DMS153 treated with DMSO at 0.1 percent for 48 hours (cell line): ENCODE measurements at regions not wholly inside any gene's neighbourhood (a gene's known extent, or its start where the extent isn't known, plus 50 kb on each side); places are given as distances from the start of the nearest gene placed in this dataset.

ENCODE experiments used
- DNase-seq: peaks from one replicate; lab custom pipeline; 2025; ENCODE audit not compliant: unreplicated experiment; lab: John Stamatoyannopoulos, UW

DNA sequence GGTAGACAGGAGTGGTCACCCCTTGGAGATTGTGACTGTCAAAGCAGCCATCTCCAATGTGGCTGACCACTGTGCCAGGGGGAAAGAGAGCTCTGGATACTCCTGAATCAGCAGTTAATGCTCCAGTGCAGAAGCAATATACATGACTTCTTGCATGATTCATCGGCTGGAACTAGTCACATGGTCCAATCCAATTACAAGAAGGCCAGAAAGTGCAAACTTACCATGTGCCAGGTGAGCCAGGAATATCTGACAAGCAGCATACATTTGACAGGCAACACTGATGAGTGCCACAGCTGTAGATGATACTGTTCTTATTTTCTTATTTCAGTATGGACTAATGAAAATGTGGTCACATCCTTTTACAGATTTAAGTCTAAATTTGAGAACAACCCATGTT lies 440.0 kb upstream of the MPDZ start:
- DNase-seq = no peak

DNA sequence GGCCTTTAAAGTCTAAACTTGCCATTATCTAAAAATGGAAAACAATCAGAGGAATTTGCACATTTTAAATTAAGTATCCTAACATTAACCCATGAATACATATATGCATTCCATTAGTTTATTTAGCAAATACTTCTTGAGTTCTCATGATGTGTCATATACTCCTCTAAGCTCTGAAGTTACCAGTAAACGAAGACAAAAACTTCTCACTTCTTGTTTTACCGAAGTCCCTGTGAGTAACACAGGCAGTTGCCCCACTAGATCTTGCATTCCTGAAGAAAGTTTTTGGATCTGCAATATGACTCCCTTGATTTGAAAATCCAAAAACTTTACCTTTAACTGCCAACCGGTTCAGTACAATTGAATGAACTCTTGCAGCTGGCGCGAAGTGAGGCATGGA lies 439.0 kb upstream of the MPDZ start:
- no peak for DNase-seq

DNA sequence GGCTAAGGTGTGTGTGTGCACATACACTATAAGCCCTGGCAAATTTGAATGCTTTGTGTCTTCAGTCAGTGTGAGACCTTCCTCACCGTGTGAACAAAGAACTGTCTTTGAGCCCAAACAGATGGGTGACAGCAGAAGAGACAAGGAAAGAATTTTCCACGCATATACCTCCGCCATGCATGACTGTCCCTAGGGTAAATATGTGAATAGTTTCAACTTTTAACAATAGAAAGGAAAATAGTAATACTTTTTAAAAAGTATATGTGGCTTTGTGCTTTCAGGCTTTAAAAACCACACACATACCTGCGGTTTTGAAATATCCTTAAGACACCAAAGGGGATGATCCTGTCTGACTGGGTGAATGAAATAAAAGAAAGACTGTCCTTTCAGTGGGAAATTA lies 438.6 kb upstream of the MPDZ start:
- no peak for DNase-seq

DNA sequence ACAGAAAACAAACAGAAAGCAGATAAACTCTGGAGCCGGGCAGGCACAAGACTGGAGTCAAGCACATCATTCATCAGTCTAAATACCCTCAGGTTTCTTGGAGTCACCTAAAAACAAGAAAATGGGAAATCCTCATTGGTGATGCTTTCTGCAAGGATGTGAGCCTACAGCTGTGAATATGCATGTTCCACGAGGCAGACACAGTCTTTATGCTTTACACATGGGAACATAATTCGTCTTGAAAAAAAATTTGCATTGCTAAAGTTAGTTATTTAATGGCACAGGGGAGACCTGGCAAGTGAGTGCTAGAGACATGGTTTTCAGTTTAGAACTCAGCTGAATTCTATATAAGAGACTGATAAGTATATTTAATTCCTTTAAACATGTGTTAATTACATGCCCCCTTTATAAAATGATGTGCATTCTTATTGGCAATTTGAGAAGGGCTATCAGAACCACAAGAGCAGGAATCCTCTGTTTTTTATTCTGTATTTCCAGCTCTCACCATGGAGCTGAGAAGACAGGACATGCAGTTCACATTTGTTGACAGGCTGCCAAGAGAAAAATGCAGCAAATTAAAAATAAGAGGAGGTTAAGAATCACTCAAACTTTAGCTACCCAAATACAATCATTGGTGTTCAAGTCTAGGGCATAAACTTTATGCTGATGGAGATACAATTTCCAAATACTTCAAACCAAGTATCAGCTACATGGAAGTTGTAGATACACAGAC lies 438.0 kb upstream of the MPDZ start:
- no peak for DNase-seq

DNA sequence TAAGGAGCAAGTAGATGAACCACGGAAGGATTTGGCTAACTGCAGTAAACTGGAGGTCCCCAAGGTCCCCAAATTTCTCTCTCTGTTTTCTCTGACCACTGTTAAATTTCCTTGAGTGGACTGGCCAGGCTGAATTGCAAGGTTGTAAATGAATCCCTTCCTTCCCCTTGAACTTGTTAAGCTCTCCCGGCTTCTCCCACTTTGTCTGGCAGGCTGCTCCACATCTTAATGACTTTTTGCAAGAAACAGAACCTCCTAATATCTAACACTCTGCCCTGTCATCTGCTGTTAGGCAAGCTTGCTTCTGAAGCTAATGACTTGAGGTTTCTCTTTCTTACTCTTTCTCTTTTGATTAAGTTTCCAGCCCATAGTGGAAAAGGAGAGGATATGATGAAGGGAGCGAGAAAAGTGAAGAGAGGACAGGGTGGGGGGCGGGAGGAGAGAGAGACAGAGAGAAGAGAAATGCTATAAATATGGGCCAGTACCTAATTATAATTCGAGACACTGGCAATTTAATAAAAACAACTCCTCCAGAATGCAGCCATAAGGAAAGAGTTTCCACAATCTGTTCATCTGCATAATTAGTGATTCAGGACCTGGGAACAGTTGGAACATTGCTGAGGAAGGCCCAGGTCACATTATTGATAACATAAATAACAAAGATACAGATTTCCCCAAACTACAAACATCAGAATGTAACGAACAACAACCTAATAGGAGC lies 437.3 kb upstream of the MPDZ start:
- no peak for DNase-seq

DNA sequence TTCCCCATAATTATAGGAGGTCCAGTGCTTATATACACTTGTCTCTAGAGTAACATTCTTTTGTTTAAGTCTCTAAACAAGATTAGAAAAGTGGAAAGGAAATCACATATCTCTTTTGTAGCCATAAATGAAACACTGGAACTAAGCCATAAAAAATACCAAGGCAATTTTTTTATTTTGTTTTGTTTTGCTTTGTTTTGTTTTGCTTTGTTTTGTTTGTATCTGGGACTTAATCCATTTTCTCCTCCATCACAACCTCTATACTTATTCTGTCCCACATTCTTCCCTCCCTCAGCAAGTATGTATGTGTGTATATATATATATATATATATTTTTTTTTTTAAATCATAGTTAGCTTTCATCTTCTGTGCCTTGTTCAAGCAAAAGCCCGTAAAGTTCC lies 436.6 kb upstream of the MPDZ start:
- DNase-seq = no peak

DNA sequence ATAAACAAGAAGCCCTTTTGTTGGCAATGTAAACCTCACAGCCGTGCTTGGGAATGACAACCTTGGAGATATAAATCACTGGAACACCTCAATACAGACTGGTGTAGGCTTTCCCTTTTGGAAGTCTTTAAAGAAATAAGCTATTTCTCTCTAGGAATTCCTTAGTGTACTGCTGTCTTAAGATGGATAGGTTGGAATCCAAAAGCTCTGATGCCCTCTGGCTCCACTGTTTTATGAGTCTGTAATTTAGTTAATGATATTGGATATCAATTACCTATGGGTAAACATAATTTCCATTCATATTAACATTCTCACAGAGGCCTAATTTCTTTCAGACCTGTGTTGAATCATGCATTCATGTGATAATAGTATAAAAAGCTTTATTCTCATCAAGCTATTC lies 435.9 kb upstream of the MPDZ start:
- DNase-seq = no peak

DNA sequence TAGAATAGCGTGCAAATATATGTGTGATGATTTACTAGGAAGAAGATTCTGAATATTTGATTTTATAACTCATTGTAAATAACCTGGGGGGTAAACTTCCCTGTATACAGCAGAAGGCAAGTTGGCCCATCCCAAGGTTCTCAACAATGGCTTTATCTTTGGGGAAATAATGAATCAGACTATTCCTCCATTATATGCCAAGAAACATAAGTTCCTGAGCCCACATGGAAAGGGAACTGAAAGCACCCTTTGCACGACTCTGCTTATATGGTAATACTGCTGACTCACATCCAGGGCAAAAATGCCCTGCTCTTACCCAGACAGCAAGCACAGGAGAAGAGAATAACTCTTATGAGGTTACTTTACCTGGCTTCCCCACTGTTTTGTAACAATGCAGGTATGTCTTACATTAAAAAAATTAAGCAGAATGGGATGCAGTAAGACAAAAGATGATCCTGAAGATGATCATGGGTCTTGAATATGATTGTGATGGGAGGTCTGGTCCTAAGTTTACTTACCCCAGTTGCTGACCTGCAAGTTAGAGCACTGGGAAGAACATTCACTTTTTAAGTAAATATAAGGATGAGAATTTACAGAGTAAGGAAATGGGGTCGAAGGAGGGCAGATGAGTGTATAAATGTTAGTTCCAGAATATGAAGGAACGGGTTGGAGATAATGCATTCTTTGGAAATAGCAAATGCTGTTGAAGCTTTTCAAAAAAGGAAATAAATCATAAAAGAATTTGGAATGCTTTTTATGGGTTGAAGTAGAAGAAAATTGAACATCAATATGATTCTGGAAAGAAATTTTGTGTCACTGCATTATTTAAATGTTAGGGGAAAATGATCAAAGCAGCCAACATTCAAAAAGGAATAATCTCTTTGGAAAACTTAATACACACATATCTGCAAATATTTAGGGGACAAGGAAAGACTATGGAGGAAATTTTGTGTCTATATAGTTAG lies 428.4 kb upstream of the MPDZ start:
- DNase-seq = no peak

DNA sequence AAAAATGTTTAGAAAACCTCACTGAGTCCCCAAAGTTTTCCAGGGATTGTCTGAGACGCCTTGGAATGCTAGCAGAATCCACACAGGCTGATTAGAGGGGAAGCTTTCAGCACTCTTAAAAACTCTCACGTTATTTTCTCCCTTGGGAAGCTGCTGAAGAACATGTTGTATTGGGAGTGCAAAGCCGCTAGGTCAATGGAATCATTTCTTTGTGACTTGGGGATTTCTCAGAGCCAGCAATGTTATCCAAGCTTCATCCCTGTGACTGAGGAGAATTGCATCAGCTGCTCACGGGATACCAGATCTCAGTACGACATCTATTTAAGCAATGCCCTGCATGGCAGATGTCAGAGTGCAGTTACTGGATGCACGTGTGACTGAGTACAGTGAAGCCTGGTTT lies 426.4 kb upstream of the MPDZ start:
- no peak for DNase-seq

DNA sequence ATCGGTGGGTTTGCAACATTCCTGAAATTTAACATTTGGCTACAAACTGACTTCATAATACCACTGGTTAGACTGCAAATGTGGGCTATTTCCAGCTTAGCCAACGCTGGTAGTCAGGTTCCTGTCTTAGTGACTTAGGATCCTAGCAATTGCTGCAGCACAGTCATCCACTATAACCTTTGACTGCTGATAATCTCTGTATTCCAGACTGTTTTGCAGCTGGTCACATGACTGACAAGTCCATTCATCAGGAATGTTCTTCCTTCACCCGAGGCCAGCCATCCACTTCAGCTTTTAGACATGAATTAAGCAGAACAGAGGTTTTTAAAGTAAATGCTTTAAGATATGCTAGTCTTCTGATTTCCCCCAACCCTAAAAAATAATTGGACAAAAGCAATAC lies 425.9 kb upstream of the MPDZ start:
- no peak for DNase-seq

DNA sequence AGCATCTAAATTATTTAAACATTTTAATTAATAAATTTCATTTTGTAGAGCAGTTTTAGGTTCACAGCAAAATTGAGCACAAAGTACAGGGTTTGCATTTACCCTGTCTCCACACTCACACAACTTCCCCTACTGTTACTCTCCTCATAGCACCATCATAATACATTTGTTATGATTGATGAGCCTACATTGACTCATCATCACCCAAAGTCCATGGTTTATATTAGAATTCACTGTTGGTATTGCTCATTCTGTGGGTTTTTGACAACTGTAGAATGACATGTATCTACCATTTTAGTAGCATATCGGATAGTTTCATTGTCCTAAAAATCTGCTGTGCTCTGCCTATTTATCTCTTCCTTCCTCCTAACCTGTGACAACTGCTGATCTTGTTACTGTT lies 411.1 kb upstream of the MPDZ start:
- no peak for DNase-seq

DNA sequence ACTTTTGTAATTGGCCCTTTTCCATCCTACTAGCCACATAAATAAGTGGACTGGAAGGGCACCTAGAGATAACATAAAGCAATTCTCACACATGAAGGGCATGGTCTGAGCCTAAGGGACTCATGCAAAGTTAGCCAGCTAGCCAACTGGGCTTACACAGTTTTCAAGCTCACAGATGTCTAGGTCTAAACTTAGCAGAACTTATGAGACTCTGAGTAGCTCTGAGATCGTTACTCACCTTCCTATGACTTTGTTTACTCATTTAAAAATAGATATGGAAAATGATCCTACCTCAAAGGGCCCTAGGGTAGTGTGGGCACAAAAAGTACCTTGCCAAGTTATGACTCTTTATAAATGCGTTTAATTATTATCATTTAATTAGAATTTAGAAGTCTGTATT lies 410.4 kb upstream of the MPDZ start:
- DNase-seq = no peak

DNA sequence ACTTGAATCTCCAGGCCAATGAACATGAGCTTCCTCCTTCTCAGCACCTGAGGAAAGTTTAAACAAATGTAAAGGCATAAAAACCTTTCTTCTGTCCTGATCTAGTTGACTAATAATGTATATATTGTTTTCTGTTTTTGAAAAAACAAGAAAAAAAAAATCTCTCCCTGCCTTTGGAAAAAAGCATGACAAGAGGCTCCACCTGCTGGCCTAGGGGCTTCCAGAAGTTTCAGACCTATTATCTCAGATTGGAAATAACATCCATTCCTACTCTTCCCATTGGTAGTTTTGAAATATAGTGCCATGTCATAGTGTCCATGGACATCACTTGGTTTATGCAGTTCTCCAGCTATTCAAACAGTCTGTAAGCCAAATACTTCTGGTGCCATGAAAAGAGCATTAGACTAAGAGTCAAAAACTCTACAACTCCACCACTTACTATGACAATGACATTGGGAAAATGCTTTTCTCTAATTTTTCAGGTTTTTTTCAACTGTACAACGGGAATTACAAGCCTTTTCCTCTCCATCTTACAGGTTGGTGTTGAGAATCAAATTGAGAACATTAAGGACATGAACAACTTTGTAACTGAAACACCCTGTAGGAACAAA lies 409.6 kb upstream of the MPDZ start:
- peak; percentile 33 for DNase-seq

DNA sequence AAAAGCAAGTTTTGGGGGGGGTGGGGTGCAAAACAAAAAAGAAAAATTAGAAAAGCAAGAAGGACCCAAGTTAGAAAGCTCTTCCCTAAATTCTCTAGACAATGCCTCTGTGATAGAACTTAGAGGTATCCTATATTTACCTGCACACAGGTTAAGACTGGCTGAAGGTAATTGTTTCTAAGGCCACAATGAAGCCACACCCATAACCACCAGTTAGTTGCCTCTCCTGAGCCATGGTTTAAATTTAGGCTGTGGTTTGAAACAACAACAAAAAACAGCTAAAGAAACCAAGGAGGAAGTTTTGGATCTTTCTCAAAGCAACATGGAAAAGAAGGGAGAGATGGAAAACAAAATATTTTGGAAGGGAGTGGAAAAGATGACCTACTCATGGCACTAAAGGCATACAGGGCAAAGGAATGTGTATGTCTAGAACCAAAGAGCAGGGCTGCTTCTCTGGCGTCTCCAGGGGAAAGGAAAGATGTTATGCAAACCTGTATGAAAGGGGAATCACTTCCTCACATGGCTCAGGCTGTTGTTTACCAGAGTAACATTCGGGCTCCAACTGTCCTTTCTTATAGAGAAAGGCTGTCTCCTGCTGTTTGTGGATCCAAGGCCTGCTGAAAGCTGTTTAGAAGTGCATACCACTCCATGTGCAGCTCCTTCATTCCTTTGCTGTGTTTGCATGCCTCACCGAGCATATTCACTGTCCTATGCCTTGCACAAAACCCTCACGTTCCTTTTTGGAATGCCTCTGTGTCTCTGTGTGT lies 408.9 kb upstream of the MPDZ start:
- DNase-seq = peak; percentile 17

DNA sequence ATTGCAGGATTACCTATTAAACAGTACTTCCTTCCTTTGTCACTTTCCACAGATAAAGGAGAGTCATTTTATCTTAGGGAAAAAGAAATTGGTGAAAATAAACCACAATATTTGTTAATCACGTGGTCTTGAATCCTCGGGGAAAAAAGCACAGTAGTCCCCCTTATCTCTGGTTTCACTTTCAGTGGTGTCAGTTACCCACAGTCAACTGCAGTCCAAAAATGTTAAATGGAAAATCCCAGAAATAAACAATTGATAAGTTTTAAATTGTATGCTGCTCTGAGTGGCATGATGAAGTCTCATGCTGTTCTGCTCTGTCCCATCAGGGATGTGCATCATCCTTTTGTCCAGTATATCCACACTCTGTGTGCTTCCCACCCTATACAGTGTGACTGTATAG lies 405.2 kb upstream of the MPDZ start:
- no peak for DNase-seq

DNA sequence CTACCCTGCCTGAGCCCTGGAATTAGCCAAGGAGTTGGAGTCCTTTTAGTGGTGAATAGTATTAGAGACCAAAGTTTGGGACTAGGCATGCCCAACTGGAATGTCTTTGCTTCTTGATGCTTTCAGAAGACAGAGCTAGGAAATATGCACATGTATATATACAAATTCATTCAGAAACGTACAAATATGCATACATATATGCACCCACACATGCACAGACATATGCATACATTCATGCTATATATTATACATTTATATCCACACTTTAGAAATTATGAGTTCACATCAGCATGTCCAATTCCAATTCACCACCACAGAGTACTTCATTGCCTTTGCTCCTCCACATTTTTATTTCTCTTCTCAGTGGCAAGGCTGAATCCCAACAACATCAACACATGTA lies 398.3 kb upstream of the MPDZ start:
- no peak for DNase-seq

DNA sequence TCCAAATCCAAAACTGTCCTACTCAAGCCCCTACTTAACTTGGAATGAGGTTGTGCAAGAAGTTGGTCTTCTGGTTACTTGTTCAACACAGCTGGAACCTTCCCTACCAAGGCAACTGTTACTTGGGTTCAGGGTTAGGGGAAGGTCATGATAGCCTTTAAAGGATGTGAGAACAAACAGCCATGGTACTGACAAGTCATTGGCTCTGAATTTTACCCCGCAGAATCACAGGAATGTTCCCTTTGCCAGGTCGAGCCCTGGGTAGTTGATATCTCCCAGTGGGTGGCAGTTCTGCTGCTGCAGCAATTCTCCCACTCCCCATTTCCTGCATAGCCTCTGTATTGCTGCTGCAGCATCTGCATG lies 396.1 kb upstream of the MPDZ start:
- DNase-seq = no peak

DNA sequence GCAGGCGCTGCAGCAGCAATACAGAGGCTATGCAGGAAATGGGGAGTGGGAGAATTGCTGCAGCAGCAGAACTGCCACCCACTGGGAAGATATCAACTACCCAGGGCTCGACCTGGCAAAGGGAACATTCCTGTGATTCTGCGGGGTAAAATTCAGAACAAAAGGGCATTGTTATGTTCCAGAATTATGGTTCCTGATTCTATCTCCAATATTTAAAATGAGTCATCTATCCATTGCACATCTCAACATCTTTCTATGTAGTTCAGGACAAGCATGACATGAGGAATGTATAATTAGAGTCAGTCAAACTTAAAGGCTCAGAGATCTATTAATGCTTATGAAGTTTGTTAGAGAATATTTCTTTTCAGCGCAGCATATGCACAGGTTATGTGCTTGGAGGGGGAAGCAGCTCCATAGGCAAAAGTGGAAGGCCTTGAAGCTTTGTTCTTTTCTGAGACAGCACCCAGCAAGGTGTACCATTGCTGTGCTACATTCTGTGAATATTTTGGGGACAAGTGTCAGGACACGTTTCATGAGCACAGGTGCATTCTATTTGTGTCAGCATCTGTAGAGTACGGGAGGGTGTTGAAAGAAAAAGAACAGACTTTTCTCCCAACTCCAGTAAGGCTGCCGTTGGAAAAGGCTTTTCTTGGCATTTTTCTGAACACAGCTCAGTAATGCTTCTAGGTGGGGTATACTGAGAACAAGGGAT lies 395.6 kb upstream of the MPDZ start:
- DNase-seq = no peak

DNA sequence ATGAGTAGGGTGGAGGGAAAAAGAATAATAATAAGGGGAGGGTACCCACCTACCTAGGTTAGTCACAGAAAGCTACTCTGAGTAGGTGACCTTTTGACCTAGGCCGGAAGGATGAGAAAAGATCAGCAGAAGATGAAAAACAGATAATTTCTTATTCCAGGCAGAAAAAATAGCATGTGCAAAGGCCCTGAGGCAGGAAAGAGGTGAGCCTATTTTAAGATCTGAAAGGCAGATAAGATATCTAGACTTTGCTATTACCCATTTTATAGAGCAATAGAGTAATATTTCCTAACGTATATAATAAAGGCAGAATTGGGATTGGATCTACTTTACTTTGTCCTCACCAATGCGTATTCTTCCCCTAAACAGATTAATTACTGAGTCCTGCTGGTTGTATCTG lies 393.9 kb upstream of the MPDZ start:
- DNase-seq = no peak

DNA sequence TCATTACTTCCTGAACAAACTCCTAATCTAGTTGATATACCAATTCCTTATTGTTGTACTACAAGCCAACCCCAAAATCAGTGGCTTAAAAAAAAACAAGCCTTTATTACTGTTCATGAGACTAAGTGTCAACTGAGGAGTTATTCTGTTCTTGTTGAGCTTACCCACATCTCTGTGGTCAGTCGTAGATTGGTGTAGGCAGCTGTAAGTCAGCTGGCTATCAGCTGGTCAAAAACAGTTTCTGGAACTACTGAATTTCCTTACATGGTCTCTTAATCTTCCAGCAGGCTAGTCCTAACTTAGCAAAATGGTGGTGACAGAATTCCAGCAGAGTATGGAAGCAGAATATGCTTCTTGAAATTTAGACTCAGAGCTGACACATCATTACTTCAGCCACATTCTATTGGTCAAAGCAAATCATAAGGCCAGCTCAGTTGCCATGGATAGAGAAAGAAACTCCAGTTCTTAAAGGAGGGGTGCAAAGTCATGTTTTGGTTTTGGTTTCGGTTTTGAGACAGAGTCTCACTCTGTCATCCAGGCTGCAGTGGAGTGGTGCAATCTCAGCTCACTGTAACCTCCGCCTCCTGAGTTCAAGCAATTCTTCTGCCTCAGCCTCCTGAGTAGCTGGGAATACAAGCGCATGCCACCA lies 386.1 kb upstream of the MPDZ start:
- DNase-seq = no peak
